ENCODE measurements at regions not wholly inside any gene's neighbourhood (a gene's known extent, or its start where the extent isn't known, plus 50 kb on each side); places are given as distances from the start of the nearest gene placed in this dataset.

- TF ChIP-seq, protein P1, sequence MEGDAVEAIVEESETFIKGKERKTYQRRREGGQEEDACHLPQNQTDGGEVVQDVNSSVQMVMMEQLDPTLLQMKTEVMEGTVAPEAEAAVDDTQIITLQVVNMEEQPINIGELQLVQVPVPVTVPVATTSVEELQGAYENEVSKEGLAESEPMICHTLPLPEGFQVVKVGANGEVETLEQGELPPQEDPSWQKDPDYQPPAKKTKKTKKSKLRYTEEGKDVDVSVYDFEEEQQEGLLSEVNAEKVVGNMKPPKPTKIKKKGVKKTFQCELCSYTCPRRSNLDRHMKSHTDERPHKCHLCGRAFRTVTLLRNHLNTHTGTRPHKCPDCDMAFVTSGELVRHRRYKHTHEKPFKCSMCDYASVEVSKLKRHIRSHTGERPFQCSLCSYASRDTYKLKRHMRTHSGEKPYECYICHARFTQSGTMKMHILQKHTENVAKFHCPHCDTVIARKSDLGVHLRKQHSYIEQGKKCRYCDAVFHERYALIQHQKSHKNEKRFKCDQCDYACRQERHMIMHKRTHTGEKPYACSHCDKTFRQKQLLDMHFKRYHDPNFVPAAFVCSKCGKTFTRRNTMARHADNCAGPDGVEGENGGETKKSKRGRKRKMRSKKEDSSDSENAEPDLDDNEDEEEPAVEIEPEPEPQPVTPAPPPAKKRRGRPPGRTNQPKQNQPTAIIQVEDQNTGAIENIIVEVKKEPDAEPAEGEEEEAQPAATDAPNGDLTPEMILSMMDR (IDR thresholded peaks at IDR 0.05): no peak
- TF ChIP-seq POLR2A (IDR thresholded peaks at IDR 0.05): no peak
- no peak for TF ChIP-seq EP300 (IDR thresholded peaks at IDR 0.05)
These were observed 110.0 kb downstream of the MYCN start for GRCh38 chr2:16050261-16050907.
